ENCODE measurements at regions not wholly inside any gene's neighbourhood (a gene's known extent, or its start where the extent isn't known, plus 50 kb on each side); places are given as distances from the start of the nearest gene placed in this dataset.

GRCh38 chr2:57562495-57562894, 484.1 kb upstream of the VRK2 start:
- no peak for DNase-seq

GRCh38 chr2:57563015-57563414, 483.6 kb upstream of the VRK2 start:
- DNase-seq, result no peak

DNA sequence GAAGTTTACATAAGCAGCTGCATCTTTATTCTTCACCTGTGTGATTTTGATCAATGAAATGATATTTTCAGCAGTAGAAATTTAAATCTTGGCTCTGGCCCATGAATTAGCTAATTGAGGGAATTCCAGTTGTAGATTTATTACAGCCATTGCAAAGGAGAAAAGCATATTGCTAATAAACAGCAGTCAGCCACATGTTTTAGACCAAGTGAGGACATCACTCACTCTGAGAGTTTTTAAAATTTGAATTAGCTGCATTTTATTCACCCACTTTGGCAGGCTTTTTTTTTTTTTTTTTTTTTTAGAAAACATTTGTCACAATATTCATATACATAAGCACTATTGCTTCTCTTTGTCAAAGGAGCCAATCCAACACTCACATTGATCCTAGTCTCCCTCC, 479.4 kb upstream of the VRK2 start:
- no peak for DNase-seq

- DNase-seq, result no peak
Measured at GRCh38 chr2:57569396-57569795, 477.2 kb upstream of the VRK2 start.

DNA sequence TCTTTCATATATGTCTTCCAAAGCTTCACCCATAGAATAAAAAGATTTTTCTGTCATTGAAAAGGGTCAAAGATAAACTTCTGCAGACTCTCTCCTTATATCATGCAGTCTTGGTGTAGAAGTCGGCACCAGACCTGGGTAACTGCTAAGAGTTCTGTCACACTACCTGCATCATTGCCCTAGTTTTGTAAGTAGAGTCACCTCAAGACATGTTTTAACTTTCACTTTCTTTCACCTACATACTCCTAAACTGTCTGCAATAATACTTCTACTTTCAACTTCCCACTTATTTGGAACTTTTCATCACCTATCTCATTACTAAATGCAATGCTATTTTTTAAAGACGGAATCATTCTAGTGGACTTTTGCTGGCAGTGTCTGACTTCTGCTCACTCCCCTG, 475.6 kb upstream of the VRK2 start:
- no peak for DNase-seq

- no peak for DNase-seq
Measured at GRCh38 chr2:57575700-57576268, 470.8 kb upstream of the VRK2 start.

DNA sequence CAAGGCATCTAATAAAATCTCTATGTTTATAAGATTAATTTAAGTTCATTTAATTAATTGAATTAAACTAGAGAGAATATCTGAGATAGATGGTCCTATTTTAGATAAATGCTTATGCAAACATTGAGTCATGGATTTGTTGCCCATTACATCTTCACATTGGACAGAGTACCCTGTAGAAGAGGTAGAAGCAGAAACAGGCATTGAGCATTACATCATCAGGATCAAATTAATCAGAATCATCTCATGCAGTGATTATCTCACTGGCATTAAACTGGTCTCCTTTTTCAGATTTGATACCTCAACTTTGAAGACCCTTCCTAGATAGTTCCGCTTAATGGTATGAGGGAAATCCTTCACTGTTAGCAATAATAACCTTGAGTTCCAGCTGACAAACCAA, 469.6 kb upstream of the VRK2 start:
- DNase-seq, result no peak

GRCh38 chr2:57597940-57598339, 448.7 kb upstream of the VRK2 start:
- no peak for DNase-seq

DNA sequence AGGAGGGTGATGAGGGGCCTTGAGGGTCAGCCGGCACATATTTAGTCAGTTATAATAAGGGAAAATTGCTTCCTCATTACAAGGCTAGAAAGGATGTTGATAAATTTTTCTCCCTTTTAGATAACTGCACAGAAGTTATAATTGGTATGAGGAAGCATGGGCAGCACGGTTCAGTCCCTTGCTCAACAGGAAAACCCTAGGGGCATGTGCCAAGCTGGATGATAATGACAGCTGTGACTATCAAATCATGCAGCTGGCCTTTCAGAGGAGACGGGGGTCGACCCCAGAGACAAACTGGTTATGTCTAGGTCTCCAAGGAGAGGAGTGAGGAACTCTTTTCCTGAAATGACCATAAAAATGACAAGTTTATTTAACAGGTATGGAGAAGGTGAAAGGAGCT, 448.1 kb upstream of the VRK2 start:
- DNase-seq, result no peak

DNA sequence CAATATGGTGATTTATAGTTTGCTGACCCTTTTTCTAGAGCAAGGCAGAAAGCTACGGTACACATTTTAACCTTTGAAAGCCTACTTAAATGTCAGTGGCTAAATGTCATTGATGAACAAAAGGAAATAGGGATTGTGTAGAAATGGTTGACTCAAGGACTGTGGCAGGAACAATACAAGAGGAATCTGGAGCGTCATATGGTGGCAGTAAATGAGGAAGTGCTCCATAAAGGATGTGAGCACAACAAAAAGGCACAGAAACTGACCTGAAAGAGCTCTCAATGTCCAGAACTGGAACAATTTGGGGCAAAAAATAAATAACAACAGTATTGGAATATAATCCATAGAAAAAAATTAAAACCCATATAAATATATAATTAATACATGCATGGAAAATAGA, 443.9 kb upstream of the VRK2 start:
- no peak for DNase-seq

- DNase-seq, result no peak
Measured at GRCh38 chr2:57614988-57615387, 431.6 kb upstream of the VRK2 start.

DNA sequence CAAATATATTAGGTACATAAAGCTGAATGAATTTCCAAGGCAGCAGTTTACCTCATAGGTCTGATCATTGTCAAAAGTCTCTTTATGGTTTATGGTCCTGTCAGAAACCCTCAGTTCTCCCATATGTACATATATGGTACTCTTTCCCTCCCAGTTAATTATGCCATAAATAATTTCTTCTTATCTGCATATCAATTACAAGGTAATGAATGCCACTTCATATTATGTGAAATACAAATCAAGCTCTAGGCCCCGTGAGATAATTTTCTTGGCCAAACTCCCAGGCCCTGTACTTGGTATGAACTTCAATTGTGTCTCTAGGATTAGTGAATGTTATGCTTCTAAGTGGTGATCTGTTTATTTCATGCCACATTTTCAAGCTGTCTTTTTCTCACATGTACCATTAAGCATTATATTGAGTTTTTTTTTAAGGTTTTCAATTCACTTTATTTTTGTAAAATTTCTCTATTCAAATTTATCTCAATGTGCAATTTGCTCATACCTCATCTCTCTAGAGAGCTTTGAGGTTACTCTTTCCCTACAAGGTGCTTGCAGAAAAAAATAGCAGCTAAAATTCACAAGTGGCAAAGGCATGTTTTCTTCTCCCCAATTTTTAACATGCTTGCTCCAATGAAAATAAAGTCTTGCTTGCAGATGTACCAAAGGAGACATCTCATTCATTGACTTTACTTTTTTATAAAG, 430.6 kb upstream of the VRK2 start:
- DNase-seq, result no peak

GRCh38 chr2:57617318-57617717, 429.3 kb upstream of the VRK2 start:
- DNase-seq, result no peak

DNA sequence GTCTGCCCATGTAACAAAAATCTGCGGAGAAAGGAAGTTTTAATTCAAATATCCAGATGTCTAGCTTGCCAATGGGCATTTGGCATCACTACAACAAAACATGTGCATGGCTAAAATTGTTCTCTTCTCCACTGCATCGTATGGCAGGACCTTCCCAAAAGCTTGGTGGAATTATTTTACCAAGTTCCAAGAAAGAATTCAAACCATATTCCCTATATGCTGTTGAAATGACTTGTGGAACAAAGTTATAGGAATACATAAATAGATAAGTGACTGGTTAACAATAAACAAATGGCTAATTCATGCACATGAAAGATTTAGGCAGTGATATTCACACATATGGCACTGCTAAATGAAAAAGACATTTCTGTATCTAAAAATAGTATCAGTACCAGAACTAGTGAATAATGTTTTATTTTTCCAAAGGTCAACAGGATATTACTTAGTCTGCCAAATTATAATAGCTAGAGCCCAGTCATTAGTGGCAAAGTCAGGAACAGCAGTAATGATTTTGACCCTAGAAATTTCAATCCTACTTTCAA, 425.4 kb upstream of the VRK2 start:
- DNase-seq, result no peak

DNA sequence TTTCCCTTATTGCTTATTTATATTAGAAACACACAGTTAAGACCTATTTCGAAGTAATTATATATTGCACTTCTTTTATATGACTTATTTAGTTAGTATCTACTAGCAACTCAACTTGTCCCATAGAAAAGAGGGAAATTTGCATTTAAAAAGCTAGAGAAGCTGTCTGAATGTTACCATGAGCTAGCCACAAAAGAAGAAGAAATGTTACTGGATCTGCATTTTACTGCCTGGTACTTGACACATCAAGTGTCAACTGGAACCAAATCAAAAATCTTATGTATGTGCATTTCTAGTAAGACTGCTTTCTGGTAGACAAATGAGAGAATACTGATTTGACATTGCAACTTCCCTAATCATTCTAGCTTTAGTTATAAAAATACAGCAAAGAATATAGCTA, 424.6 kb upstream of the VRK2 start:
- no peak for DNase-seq

- DNase-seq, result no peak
Measured at GRCh38 chr2:57656198-57656597, 390.4 kb upstream of the VRK2 start.

DNA sequence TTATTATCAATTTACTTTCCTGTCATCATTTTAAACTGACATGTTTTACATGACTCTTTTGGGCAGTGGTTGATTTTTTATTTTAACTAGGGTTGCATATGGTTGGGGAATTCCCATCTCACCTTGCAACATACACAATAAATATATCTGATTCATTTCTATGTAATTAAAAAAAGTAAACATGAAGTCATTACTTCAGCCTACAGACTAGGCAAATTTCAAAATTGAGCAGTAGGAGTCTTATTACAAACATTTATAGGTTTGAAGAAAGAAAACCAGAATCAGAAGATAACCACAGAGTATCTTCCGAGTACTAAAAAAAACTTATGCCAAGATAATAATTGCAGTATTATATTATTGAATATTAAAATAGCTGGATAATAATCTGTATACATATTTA, 377.0 kb upstream of the VRK2 start:
- DNase-seq, result no peak

GRCh38 chr2:57674025-57674424, 372.6 kb upstream of the VRK2 start:
- no peak for DNase-seq

GRCh38 chr2:57674743-57675142, 371.9 kb upstream of the VRK2 start:
- DNase-seq, result no peak

- no peak for DNase-seq
Measured at GRCh38 chr2:57677296-57677695, 369.3 kb upstream of the VRK2 start.

DNA sequence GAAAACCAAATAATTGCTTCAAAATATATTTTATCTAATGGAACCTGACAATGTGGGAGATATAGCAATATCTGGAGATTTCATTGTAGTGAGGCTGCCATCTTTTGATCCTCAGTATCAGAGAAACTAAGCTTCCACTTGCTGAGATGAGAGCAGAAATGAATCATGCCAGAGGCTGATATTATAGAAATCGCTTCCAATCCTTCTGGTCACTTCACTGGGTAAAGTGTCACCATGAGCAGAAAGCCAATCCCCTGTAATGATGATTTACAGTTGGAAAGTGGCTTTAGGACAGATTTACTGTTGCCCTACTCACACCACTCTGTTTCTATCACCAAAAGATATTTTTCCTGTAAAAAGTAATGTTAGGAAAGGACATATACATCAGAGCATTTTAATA, 365.0 kb upstream of the VRK2 start:
- DNase-seq, result no peak

- DNase-seq, result no peak
Measured at GRCh38 chr2:57685032-57685431, 361.6 kb upstream of the VRK2 start.

DNA sequence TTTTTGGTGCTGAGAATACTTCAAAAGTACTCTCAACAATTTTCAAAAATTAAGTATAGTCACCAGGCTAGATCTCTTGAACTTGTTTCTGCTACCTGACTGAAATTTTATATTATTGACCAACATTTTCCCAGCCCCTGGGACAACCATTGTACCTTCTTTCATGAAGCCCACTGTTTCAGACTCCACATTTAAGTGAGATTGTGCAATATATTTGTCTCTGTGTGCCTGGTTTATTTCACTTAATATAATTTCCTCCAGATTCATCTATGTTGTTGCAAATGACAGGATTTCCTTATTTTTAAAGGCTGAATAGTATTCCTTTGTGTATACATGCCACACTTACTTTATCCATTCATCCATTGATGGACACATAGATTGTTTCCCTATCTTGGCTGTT, 354.2 kb upstream of the VRK2 start:
- no peak for DNase-seq

DNA sequence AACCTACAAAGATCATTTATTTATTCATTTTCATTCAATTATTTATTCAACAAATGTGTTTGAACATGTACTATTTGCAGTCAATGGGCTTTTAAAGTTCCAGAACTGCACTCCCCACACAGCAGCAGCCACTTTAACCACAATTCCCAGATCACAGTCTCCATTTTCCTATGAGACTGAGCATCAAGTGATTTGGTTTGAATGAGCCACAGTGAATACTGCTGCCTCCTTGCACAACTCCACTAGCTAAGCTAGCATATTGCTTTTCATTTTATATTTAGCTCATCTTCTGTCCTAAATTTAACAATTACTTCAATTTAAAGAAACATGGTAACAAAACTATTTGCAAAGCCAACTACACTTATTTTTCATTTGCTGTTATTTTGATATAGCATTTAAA, 353.4 kb upstream of the VRK2 start:
- DNase-seq, result no peak

All from amygdala (tissue), 56 donors.